ENCODE measurements at regions not wholly inside any gene's neighbourhood (a gene's known extent, or its start where the extent isn't known, plus 50 kb on each side); places are given as distances from the start of the nearest gene placed in this dataset.

GRCh38 chr2:12299431-12299830 lies 417.3 kb upstream of the TRIB2 start:
- DNase-seq: no peak

- no peak for DNase-seq
Observed at GRCh38 chr2:12300019-12300602, 416.6 kb upstream of the TRIB2 start.

GRCh38 chr2:12300927-12301326 lies 415.8 kb upstream of the TRIB2 start:
- no peak for DNase-seq

GRCh38 chr2:12302140-12302539 lies 414.6 kb upstream of the TRIB2 start:
- no peak for DNase-seq

- DNase-seq: no peak
Observed at GRCh38 chr2:12302691-12303090, 414.0 kb upstream of the TRIB2 start.

- DNase-seq: no peak
Observed at GRCh38 chr2:12303181-12304030, 413.3 kb upstream of the TRIB2 start.

- DNase-seq: no peak
Observed at GRCh38 chr2:12304564-12305171, 412.1 kb upstream of the TRIB2 start.

GRCh38 chr2:12305931-12306330 lies 410.8 kb upstream of the TRIB2 start:
- DNase-seq: no peak

GRCh38 chr2:12310399-12310798 lies 406.3 kb upstream of the TRIB2 start:
- no peak for DNase-seq

- no peak for DNase-seq
Observed at GRCh38 chr2:12313445-12314126, 403.1 kb upstream of the TRIB2 start.

- DNase-seq: no peak
Observed at GRCh38 chr2:12314127-12314760, 402.5 kb upstream of the TRIB2 start.

GRCh38 chr2:12315224-12315623 lies 401.5 kb upstream of the TRIB2 start:
- DNase-seq: no peak

GRCh38 chr2:12316476-12316875 lies 400.3 kb upstream of the TRIB2 start:
- no peak for DNase-seq

GRCh38 chr2:12317286-12317685 lies 399.4 kb upstream of the TRIB2 start:
- DNase-seq: no peak

GRCh38 chr2:12317814-12318426 lies 398.8 kb upstream of the TRIB2 start:
- DNase-seq: no peak

GRCh38 chr2:12318427-12319057 lies 398.2 kb upstream of the TRIB2 start:
- DNase-seq: no peak

GRCh38 chr2:12320027-12320734 lies 396.6 kb upstream of the TRIB2 start:
- no peak for DNase-seq

GRCh38 chr2:12320991-12321641 lies 395.6 kb upstream of the TRIB2 start:
- no peak for DNase-seq

GRCh38 chr2:12321886-12322285 lies 394.9 kb upstream of the TRIB2 start:
- DNase-seq: no peak

GRCh38 chr2:12325806-12326205 lies 390.9 kb upstream of the TRIB2 start:
- no peak for DNase-seq
